Mesenchymal stem cell (in vitro differentiated cells and primary cell): ENCODE measurements at regions not wholly inside any gene's neighbourhood (a gene's known extent, or its start where the extent isn't known, plus 50 kb on each side); places are given as distances from the start of the nearest gene placed in this dataset.

Source experiments
- DNase-seq: peaks from one replicate; pipeline ENCODE4 v3.0.0-alpha.2; 2013
- H2AFZ ChIP-seq: one replicate; pipeline ENCODE4 v1.6.1; 2013; ENCODE audit warnings: low read depth, mild to moderate bottlenecking, control low read depth, inconsistent platforms, low read length, moderate library complexity
- H2AK5ac ChIP-seq: 2 replicates; pipeline ENCODE4 v1.6.1; 2013; ENCODE audit warnings: low read length, moderate library complexity, mild to moderate bottlenecking, inconsistent platforms; ENCODE audit not compliant: severe bottlenecking
- H2BK120ac ChIP-seq: one replicate; pipeline ENCODE4 v1.6.1; 2013; ENCODE audit warnings: low read depth, mild to moderate bottlenecking, inconsistent platforms, low read length, moderate library complexity
- H2BK12ac ChIP-seq, 2 experiments: one replicate each; pipeline ENCODE4 v1.6.1; 2013; ENCODE audit warnings: inconsistent platforms in 2 of 2, low read length in 2 of 2, mild to moderate bottlenecking in 2 of 2, moderate library complexity in 2 of 2, control low read depth in 1 of 2
- H2BK15ac ChIP-seq: one replicate; pipeline ENCODE4 v1.6.1; 2013; ENCODE audit warnings: mild to moderate bottlenecking, low read depth, inconsistent platforms; ENCODE audit not compliant: poor library complexity, severe bottlenecking
- H2BK5ac ChIP-seq: 2 replicates; pipeline ENCODE4 v1.6.1; 2013; ENCODE audit warnings: low read depth, mild to moderate bottlenecking, low read length, control low read depth, inconsistent platforms; ENCODE audit not compliant: poor library complexity, severe bottlenecking
- H3K14ac ChIP-seq, 2 experiments: one replicate each; pipeline ENCODE4 v1.6.1; 2013; ENCODE audit warnings: inconsistent platforms in 2 of 2, low read length in 2 of 2, control low read depth in 1 of 2, mild to moderate bottlenecking in 1 of 2, moderate library complexity in 1 of 2
- H3K18ac ChIP-seq, 2 experiments: one replicate each; pipeline ENCODE4 v1.6.1; 2013; ENCODE audit warnings: inconsistent platforms in 2 of 2, low read length in 2 of 2, control low read depth in 1 of 2, low read depth in 1 of 2, mild to moderate bottlenecking in 1 of 2
- H3K23ac ChIP-seq, 2 experiments: one replicate each; pipeline ENCODE4 v1.6.1; 2013; ENCODE audit warnings: inconsistent platforms in 2 of 2, low read length in 2 of 2, mild to moderate bottlenecking in 2 of 2, moderate library complexity in 2 of 2, control low read depth in 1 of 2
- H3K27ac ChIP-seq: 2 replicates; pipeline ENCODE4 v1.5.1; 2013; ENCODE audit warnings: mild to moderate bottlenecking, moderate library complexity, low read length, control low read depth, inconsistent platforms; ENCODE audit not compliant: poor library complexity, severe bottlenecking
- H3K27me3 ChIP-seq, 2 experiments: 2 replicates each; pipeline versions ENCODE4 v1.6.1 to v1.7.0; 2013; ENCODE audit warnings: low read length in 2 of 2, mild to moderate bottlenecking in 2 of 2, moderate library complexity in 2 of 2, control low read depth in 1 of 2, inconsistent platforms in 1 of 2; ENCODE audit not compliant: control insufficient read depth in 1 of 2, insufficient read depth in 1 of 2
- H3K36me3 ChIP-seq, 2 experiments: 2 replicates each; pipeline versions ENCODE4 v1.6.1 to v1.7.0; 2013; ENCODE audit warnings: low read length in 2 of 2, control low read depth in 1 of 2, inconsistent platforms in 1 of 2, low read depth in 1 of 2, mild to moderate bottlenecking in 1 of 2; ENCODE audit not compliant: insufficient read depth in 2 of 2, control insufficient read depth in 1 of 2
- H3K4ac ChIP-seq, 2 experiments: one replicate each; pipeline ENCODE4 v1.6.1; 2013; ENCODE audit warnings: inconsistent platforms in 2 of 2, low read length in 2 of 2, mild to moderate bottlenecking in 2 of 2, moderate library complexity in 2 of 2, control low read depth in 1 of 2, low read depth in 1 of 2
- H3K4me1 ChIP-seq: 2 replicates; pipeline ENCODE4 v1.6.1; 2013; ENCODE audit warnings: low read depth, low read length, control low read depth; ENCODE audit not compliant: control insufficient read depth, insufficient read depth
- H3K4me2 ChIP-seq: 2 replicates; pipeline ENCODE4 v1.6.1; 2013; ENCODE audit warnings: low read length, mild to moderate bottlenecking, inconsistent platforms; ENCODE audit not compliant: poor library complexity, severe bottlenecking
- H3K4me3 ChIP-seq, 2 experiments: 2 replicates each; pipeline versions ENCODE4 v1.5.1 to v1.7.0; 2013; ENCODE audit warnings: low read length in 2 of 2, mild to moderate bottlenecking in 2 of 2, control low read depth in 1 of 2, low read depth in 1 of 2; ENCODE audit not compliant: insufficient read depth in 1 of 2
- H3K79me1 ChIP-seq: replicated peaks from 2 replicates; pipeline ENCODE4 v1.6.1; 2013; ENCODE audit warnings: mild to moderate bottlenecking, control low read depth, low read length, inconsistent platforms; ENCODE audit not compliant: poor library complexity, severe bottlenecking
- H3K9ac ChIP-seq: 2 replicates; pipeline ENCODE4 v1.7.0; 2013; ENCODE audit warnings: mild to moderate bottlenecking, low read length, moderate library complexity
- H3K9me3 ChIP-seq: 2 replicates; pipeline ENCODE4 v1.7.0; 2013; ENCODE audit warnings: mild to moderate bottlenecking, low read length; ENCODE audit not compliant: control insufficient read depth
- H4K8ac ChIP-seq: one replicate; pipeline ENCODE4 v1.6.1; 2013; ENCODE audit warnings: inconsistent platforms, mild to moderate bottlenecking, low read length, moderate library complexity
- H4K91ac ChIP-seq: one replicate; pipeline ENCODE4 v1.6.1; 2013; ENCODE audit warnings: mild to moderate bottlenecking, low read length, inconsistent platforms
- WGBS: methylation state at CpG from one replicate; pipeline ENCODE4 v1.1.7; 2013; ENCODE audit warnings: mixed read lengths; 5-methylcytosine and 5-hydroxymethylcytosine counted together

- Histone ChIP-seq H3K9me3 (no peaks in the 10 kb centered on the region), H2BK5ac (no peak overlapping the region), H3K27me3 (no peaks in the 10 kb centered on the region), H2AK5ac (no peak overlapping the region), H3K4me1 (no peaks in the 10 kb centered on the region), H4K91ac (no peak overlapping the region), H2AFZ (no peak overlapping the region), H3K4me3 (no peak overlapping the region), H3K23ac (no peak overlapping the region), H3K9ac (no peak overlapping the region), H3K18ac (no peak overlapping the region), H3K14ac (no peak overlapping the region), H2BK15ac (no peak overlapping the region), H3K4ac (no peak overlapping the region), H3K4me2 (no peak overlapping the region), H2BK120ac (no peak overlapping the region), H3K27ac (no peak overlapping the region), H4K8ac (no peak overlapping the region), H3K36me3 (no peaks in the 10 kb centered on the region), H3K79me1 (no peaks in the 10 kb centered on the region), H2BK12ac (no peak overlapping the region)
- WGBS = 100% methylated on average over 1 of the region's 1 CpG
- no peak for DNase-seq
These were observed 624.9 kb upstream of the TBX3 start for GRCh38 chr12:115308918-115309317.

DNA sequence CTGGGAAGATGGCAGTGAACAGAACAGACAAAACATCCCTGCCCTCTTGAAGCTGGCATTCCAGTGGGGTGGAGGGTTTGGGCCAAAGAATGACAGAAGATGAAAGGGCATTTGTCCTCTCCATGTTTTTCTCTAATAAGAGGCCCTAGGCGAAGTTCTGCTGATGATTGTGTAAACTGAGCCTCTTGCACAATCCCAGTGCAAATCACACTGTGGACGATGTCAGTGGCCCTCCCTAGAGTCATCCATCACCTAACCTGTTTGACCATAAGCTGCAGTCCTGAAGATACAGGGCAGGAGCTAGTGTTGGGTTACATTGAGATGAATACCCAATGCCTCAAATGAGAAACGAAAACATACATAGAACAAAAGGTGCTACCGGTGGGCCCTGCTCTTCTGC, 622.4 kb upstream of the TBX3 start:
- 80% methylated on average over 4 of the region's 4 CpGs for WGBS
- H3K27ac ChIP-seq = no peak overlapping the region

DNA sequence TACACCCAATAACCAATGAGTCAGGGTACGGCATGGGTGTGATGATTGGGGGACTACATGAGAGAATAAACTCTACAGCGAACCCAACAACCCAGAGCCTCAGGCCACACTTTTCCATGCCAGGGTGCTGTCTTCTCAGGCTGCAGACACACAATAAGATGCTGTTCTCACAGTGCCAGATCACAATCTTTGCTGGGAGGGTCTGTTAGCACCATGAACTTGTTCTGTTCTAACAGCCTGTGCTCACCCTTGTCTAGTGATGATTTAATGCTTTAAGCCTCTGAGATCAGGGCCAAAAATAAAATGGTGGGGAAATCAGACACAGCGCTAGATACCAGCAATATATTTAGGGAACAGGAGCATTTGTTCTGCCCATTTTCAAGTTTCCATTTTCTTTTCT, 621.9 kb upstream of the TBX3 start:
- no peak overlapping the region for H3K27ac ChIP-seq
- WGBS = 79% methylated on average over 3 of the region's 3 CpGs
- H2AK5ac ChIP-seq = no peak overlapping the region
- no peaks in the 10 kb centered on the region for H3K79me1 ChIP-seq
- peak overlapping the region; percentile 20 for H4K91ac ChIP-seq
- no peak overlapping the region for H2BK5ac ChIP-seq
- no peak overlapping the region for H3K18ac ChIP-seq
- H3K23ac ChIP-seq = no peak overlapping the region
- H2BK15ac ChIP-seq = no peak overlapping the region
- no peak overlapping the region for H3K4me2 ChIP-seq
- H4K8ac ChIP-seq = no peak overlapping the region
- H3K9ac ChIP-seq = no peak overlapping the region
- H3K36me3 ChIP-seq = no peaks in the 10 kb centered on the region
- no peak overlapping the region for H3K4me3 ChIP-seq
- H2BK12ac ChIP-seq = no peak overlapping the region
- no peak for DNase-seq
- H3K4me1 ChIP-seq = no peaks in the 10 kb centered on the region
- no peak overlapping the region for H3K4ac ChIP-seq
- no peak overlapping the region for H2BK120ac ChIP-seq
- H3K14ac ChIP-seq = no peak overlapping the region
- no peaks in the 10 kb centered on the region for H3K9me3 ChIP-seq
- no peak overlapping the region for H2AFZ ChIP-seq
- no peaks in the 10 kb centered on the region for H3K27me3 ChIP-seq

More for the DNA sequence above, 622.4 kb upstream of the TBX3 start:
- no peak overlapping the region for H3K18ac ChIP-seq
- no peak overlapping the region for H2AK5ac ChIP-seq
- H3K14ac ChIP-seq = no peak overlapping the region
- no peaks in the 10 kb centered on the region for H3K36me3 ChIP-seq
- H3K9me3 ChIP-seq = no peaks in the 10 kb centered on the region
- H2BK5ac ChIP-seq = no peak overlapping the region
- H4K91ac ChIP-seq = peak overlapping the region; percentile 39
- DNase-seq = no peak
- no peak overlapping the region for H3K9ac ChIP-seq
- no peak overlapping the region for H2AFZ ChIP-seq
- no peak overlapping the region for H2BK15ac ChIP-seq
- no peaks in the 10 kb centered on the region for H3K79me1 ChIP-seq
- H3K4me1 ChIP-seq = no peaks in the 10 kb centered on the region
- H3K23ac ChIP-seq = no peak overlapping the region
- H2BK120ac ChIP-seq = no peak overlapping the region
- peak overlapping the region in 1 of 2 experiments; percentile 23 for H2BK12ac ChIP-seq
- no peaks in the 10 kb centered on the region for H3K27me3 ChIP-seq
- H3K4me2 ChIP-seq = no peak overlapping the region
- H3K4ac ChIP-seq = no peak overlapping the region
- H3K4me3 ChIP-seq = no peak overlapping the region
- no peak overlapping the region for H4K8ac ChIP-seq

GRCh38 chr12:115305275-115305674, 621.3 kb upstream of the TBX3 start:
- Histone ChIP-seq H3K14ac (no peak overlapping the region), H3K4ac (no peak overlapping the region), H3K9ac (no peak overlapping the region), H2BK5ac (no peak overlapping the region), H3K18ac (no peak overlapping the region), H2AFZ (no peak overlapping the region), H3K4me2 (no peak overlapping the region), H3K27me3 (no peaks in the 10 kb centered on the region), H4K91ac (peak overlapping the region; percentile 46), H2BK120ac (no peak overlapping the region), H3K9me3 (no peaks in the 10 kb centered on the region), H2BK15ac (no peak overlapping the region), H3K4me3 (no peak overlapping the region), H3K27ac (no peak overlapping the region), H3K36me3 (no peaks in the 10 kb centered on the region), H2BK12ac (no peak overlapping the region), H3K4me1 (no peaks in the 10 kb centered on the region), H2AK5ac (no peak overlapping the region), H4K8ac (peak overlapping the region; percentile 13), H3K23ac (no peak overlapping the region), H3K79me1 (no peaks in the 10 kb centered on the region)
- over 99% methylated on average over 4 of the region's 4 CpGs for WGBS
- no peak for DNase-seq
